Cerebellar cortex (tissue), 1 donor: ENCODE measurements at regions not wholly inside any gene's neighbourhood (a gene's known extent, or its start where the extent isn't known, plus 50 kb on each side); places are given as distances from the start of the nearest gene placed in this dataset.

Source experiments
- DNase-seq: peaks from one replicate; pipeline ENCODE4 v3.0.0-alpha.2; 2015; ENCODE audit warnings: low spot score

DNA sequence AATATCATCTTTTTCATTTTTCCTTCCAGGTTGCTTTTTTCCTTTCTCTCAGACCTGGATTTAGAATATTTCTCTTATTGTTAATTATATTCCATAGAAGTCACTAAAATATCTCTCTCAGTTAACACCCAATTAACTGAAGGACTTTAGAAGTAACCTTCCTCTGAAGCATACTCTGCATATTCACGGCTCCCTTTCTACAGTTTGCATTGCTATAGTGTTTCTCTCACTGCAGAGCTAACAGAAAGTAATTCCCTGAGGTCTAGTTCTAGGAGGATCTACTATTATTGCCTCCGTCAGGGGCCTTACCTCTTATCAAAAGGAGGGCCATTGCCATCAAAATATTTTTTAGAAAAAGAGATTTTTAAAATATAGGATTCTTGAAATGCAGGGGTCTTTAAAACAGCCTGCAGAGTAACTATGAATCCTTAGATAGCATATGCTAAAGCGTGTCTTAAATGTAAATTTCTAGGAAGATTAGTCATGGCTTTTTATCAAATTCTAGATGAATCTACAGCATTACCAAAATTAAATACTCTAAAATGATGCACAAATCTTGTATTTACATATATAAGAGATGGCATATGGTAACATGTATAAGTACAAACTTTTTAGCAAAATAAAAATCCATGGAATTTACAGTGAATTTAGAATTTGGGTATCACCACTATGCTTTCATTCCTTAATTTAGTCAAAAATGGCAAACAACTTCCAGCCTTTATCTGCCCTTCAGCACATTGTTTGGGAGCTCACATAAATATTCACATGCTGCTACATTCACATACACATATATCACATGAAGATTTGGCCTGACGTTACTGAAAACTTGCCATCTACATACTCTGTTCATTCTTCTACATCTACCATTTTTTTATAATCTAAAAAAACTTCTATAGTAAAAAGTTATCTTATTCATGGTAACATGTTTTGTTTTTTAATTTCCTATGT lies 696.8 kb downstream of the OTOL1 start:
- no peak for DNase-seq

GRCh38 chr3:162195147-162195546 lies 698.5 kb downstream of the OTOL1 start:
- DNase-seq: no peak

DNA sequence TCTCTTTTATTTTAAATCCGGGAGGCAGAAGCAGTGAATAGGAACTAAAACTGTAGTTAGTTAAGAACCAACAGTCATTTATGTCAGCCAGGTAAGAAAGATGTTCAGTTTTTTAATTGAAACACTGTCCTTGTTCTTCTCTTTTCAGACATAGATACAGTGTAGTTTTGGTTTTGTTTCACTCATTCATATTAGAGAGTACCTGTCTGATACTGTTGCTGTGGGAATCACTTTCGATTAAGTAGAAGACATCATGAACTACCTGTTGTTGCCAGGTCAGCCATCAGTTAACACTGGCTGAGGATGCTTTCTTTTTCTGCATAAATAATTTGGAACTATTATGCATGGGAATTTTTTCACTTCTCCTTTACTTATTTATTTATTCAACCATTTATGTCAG lies 700.4 kb downstream of the OTOL1 start:
- no peak for DNase-seq

DNA sequence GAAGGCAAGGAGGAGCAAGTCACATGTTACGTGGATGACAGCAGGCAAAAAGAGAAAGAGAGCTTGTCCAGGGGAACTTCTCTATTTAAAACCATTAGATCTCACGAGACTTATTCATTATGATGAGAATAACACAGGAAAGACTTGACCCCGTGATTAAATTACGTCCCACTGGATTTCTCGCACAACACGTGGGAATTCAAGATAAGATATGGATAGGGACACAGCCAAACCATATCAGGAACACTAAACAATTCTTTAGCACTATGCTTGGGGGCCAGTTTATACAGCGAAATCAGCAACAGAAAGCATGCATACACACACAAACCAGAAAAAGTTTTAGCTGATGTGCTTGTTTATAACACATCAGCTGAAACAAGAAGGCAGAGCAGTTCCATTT lies 704.2 kb downstream of the OTOL1 start:
- no peak for DNase-seq

DNA sequence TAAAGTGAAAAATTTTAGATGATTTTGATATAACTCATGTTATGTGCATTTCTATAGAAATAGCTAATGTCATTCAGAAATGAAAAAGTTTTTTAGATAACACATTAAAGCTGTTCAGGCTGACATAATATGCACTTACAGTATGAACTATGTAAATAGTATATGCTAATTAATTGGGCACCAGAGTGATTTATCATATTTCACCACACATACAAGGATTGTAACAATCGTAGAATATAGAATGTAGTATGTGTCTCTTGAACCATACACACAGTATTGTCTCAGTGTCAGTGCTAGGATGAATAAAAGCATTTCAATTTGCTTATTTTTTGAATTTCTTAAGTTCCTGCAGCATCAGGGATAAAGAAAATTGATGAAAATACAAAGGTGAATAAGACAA lies 710.0 kb downstream of the OTOL1 start:
- DNase-seq: no peak

DNA sequence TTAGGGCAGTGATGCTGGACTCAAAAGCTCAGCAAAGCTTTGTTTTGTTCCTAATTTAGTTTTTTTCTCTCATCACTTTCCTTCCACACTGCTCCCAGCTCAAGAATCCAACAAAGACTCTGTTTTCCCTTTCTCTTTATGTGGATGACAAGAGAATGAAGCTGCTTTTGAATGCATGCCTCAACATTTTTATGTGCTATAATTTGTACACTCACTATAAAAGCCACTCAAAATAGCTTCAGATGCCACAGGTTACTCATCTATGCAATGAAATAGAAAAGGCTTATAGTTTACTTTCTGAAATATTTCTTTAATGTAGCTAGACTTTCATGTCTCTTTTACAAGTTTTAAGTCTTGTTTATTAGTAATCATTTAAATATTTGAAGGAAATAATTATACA lies 714.9 kb downstream of the OTOL1 start:
- DNase-seq: no peak

DNA sequence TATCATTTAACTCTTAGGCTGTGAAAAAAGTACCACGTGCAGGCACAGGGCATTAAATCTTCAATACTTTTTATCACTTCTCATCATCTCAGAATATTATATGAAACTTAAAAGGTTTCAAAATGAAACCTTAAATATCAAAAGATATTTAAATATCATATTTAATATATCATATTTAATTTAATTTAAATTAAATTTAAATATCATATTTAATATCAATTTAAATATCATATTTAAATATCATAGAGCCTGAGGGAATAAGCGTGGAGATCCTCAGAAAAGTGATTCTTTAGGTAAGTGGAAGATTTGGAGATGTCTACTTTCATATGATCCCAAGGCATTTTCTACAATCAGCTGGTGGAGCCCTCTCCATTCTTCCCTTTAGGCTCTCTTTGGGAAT lies 716.6 kb downstream of the OTOL1 start:
- DNase-seq: no peak

DNA sequence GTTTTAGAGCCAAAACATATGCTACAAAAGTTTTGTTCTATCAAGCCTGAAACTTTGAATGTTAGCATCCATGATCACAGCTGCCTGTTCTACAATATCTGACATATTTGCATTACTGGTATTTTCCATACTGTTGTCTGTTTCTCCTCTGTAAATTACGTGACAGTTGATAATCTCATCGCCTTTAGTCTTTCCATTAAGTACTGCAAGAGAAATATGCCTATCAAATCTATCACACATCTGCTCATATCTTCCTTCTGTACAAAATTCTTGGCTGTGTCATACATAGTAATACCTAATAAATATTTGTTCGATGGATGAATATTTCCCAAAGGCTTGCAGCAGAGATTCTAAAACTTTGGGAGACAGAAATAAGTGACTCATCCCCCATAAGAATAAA lies 717.3 kb downstream of the OTOL1 start:
- no peak for DNase-seq

DNA sequence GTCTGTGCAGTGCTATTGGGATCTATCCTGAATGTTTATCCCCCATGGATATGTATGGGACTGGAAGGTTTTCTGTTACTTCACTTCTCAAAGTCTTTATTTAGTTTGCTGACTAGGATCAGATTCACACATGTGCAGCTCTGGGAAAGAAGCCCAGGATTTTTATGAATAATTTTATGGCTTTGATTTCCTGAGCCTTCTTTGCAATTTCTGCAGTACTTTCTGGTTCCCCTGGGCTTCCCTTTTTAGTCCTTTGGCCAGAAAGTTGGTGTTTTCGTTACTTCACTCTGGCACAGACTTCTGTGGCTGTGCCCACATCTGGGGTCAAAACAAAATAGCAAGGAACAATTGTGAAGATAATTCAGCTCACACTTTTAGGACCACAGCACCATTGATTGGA lies 721.0 kb downstream of the OTOL1 start:
- no peak for DNase-seq

- DNase-seq: no peak
Observed at GRCh38 chr3:162218479-162218878, 721.9 kb downstream of the OTOL1 start.

- no peak for DNase-seq
Observed at GRCh38 chr3:162224746-162225145, 728.1 kb downstream of the OTOL1 start.

- DNase-seq: no peak
Observed at GRCh38 chr3:162236949-162237348, 740.3 kb downstream of the OTOL1 start.

DNA sequence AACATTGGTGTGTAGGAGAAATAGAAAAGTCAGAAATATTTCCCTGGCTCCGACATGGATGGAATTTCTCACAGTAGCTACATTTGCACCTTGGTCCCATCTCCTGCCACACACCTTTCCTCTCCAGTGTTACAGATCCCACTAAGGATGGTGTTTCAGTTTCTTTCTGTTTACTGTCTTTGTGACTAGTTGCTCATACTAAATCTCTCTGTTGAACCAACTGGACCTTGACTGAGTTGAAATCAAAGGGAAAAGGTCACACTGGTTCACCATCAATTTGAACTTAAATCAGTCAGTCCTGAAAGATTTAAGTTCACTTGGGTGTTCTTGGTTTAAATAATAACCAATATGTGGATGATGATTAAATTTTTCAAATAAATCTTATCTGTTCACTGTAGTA lies 754.2 kb downstream of the OTOL1 start:
- DNase-seq: no peak

DNA sequence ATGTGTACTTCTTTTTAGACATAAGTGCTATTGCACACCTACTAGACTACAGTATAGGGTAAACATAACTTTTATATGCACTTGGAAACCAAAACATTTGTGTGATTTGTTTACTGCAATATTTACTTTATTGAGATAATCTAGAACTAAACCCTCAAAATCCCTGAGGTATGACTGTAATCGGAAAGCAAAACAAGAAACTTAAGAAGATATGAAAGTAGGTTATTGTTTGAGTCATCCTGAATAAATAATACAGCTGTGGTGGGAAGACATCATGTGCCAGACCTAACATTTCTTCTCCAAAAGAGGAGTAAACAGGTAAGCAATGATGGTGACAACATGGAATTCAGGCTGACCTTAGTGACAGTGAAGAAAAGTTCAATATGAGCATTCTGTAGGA lies 765.5 kb downstream of the OTOL1 start:
- DNase-seq: no peak

DNA sequence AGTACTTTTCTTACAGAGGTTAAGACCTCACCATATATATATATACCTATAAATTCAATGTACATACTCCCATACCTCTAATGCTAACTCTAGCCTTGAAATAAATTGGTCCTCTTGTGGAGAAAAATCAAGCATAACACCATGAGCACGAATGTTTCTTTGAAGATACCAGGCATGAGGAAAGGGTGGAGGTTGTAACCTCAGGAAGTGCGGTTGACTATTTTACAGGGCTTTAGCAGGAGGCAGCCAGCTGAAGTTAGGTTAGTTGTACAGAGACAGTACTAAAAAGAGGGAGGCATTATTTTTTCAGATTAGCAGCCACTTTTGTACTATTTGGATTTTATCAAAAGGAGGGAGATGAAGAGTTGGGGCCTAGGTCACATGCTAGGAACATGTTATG lies 767.0 kb downstream of the OTOL1 start:
- DNase-seq: no peak

DNA sequence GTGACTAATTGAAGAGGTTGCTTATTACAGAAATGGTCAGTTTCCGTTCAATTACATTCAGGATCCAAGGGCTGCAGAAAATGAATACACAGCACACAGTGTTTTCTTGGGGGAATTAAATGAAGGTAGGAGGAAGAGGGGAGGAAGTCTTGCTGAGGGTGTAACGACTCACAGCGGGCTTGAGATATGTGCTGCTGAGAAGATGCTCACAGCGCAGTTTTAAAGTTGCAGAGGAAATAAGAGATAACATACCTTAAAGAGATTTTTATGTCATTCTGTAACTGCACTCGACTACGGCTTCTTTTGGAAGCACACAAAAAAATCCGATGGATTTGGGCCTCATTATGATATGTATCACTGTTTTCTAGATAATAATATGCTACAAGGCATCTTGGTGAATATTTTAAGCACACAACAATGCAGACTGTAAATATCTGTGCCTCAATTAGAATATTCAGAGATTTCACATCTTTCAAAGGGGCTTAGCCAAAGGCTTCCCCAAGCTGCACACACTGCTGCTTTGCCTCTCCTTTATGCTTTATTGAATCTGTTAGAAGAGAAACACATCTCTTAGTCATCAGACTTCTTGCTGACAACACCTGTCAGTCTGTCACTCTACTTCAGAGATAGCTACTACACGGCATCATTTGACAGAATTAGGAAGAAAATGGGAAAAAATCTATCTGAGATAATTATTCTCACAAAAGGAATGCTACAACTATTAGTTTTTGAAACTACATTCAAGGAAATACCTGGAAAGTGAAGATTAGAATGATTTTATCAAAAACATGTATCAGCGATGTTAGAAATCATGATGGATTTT lies 773.2 kb downstream of the OTOL1 start:
- DNase-seq: peak; percentile 5

- DNase-seq: no peak
Observed at GRCh38 chr3:162274070-162274469, 777.5 kb downstream of the OTOL1 start.

GRCh38 chr3:162278834-162279233 lies 782.2 kb downstream of the OTOL1 start:
- no peak for DNase-seq

DNA sequence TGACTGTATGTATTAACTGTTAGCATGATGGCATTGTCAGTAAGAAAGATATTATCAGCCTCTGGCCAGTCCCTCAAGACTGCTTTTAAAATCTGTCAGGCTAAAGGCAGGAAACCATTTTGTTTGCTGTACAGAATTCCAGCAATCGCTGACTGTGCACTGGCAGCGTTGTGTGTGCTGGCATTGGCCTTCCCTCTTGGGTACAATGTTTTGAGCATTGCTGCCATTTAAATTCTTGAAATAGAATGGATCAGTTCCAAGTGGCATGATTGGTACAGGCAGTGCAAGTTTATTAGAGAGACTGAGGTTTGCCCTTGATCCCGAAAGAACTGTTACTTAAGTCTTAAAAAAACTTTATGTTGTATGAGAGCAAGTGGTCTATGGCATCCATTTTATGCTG lies 788.7 kb downstream of the OTOL1 start:
- no peak for DNase-seq

- no peak for DNase-seq
Observed at GRCh38 chr3:162287600-162287999, 791.0 kb downstream of the OTOL1 start.

- DNase-seq: no peak
Observed at GRCh38 chr3:162292409-162292808, 795.8 kb downstream of the OTOL1 start.

- DNase-seq: no peak
Observed at GRCh38 chr3:162295323-162295983, 798.8 kb downstream of the OTOL1 start.
